GM21529 (cell line): ENCODE measurements at regions not wholly inside any gene's neighbourhood (a gene's known extent, or its start where the extent isn't known, plus 50 kb on each side); places are given as distances from the start of the nearest gene placed in this dataset.

Experiments used
- ATAC-seq: cut with Tn5 transposase; IDR thresholded peaks from one replicate; pipeline ENCODE4 v1.9.1; 2021; ENCODE audit not compliant: unreplicated experiment

GRCh38 chr12:105834496-105834895, 304.3 kb downstream of the NUAK1 start:
- ATAC-seq = no peak

- ATAC-seq = no peak
Measured at GRCh38 chr12:105835580-105836241, 303.0 kb downstream of the NUAK1 start.

GRCh38 chr12:105836242-105836622, 302.5 kb downstream of the NUAK1 start:
- ATAC-seq = no peak

- ATAC-seq = no peak
Measured at GRCh38 chr12:105839629-105840127, 299.1 kb downstream of the NUAK1 start.

- ATAC-seq = no peak
Measured at GRCh38 chr12:105840384-105840783, 298.4 kb downstream of the NUAK1 start.

- ATAC-seq = no peak
Measured at GRCh38 chr12:105841840-105842239, 296.9 kb downstream of the NUAK1 start.

- no peak for ATAC-seq
Measured at GRCh38 chr12:105843561-105843960, 295.2 kb downstream of the NUAK1 start.

GRCh38 chr12:105843986-105844760, 294.6 kb downstream of the NUAK1 start:
- ATAC-seq = no peak

- ATAC-seq = no peak
Measured at GRCh38 chr12:105846331-105846730, 292.4 kb downstream of the NUAK1 start.

GRCh38 chr12:105847068-105847467, 291.7 kb downstream of the NUAK1 start:
- no peak for ATAC-seq

GRCh38 chr12:105848286-105848685, 290.5 kb downstream of the NUAK1 start:
- ATAC-seq = no peak

- ATAC-seq = no peak
Measured at GRCh38 chr12:105850103-105850968, 288.4 kb downstream of the NUAK1 start.

GRCh38 chr12:105852496-105852895, 286.3 kb downstream of the NUAK1 start:
- no peak for ATAC-seq

GRCh38 chr12:105852951-105853350, 285.8 kb downstream of the NUAK1 start:
- ATAC-seq = no peak

GRCh38 chr12:105854071-105854470, 284.7 kb downstream of the NUAK1 start:
- ATAC-seq = no peak

GRCh38 chr12:105855361-105856047, 283.2 kb downstream of the NUAK1 start:
- ATAC-seq = no peak

GRCh38 chr12:105856048-105856405, 282.7 kb downstream of the NUAK1 start:
- ATAC-seq = no peak

GRCh38 chr12:105858981-105859710, 279.6 kb downstream of the NUAK1 start:
- no peak for ATAC-seq

GRCh38 chr12:105860561-105861207, 278.1 kb downstream of the NUAK1 start:
- ATAC-seq = no peak

- ATAC-seq = no peak
Measured at GRCh38 chr12:105861227-105861626, 277.5 kb downstream of the NUAK1 start.
